LoVo (cell line): ENCODE measurements at regions not wholly inside any gene's neighbourhood (a gene's known extent, or its start where the extent isn't known, plus 50 kb on each side); places are given as distances from the start of the nearest gene placed in this dataset.
"Not testable (repeated sequence)": the region's sequence is repeated elsewhere in the genome, so short reads cannot be mapped to it uniquely, and the experiment has no call there.

ENCODE experiments used
- DNase-seq: peaks from one replicate; pipeline ENCODE4 v3.0.0-alpha.2; 2016; ENCODE audit warnings: low spot score

DNA sequence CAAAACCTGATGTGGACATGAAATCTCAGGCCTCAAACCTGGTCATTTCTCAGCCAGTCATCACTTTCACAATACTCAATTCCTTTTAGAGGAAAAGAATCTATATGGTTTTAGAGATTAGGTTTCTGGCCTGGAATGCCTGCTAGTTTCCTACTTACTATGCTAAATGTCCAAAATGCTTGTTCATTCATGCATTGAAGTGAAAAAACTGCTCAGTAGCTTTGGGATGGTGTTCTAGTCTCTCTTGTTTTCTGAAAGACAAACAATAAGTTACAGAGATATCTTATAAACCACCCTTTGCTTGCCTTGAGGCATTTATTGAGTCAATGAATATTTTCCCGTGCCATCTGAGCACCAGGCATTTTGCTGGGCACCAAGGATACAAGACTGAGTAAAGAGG lies 1146.5 kb upstream of the GOT2 start:
- DNase-seq = no peak

DNA sequence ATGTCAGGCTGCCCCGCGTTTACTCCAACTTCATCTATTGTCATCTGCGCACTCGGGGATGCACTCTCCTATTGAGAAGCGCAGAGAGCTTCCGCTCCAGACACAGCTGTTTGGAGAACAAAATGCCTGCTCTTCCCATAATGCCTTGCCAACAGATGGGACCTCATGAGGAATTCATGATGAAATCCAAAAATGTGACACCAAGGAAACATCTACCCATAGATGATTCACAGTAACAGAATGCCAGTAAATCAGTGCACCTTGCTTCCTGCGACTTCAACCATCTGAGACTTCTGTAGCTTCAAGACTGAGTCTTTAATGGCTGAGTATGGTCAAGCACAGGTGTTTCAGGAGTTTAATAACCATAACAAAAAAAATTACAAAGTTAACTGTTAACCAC lies 1144.9 kb upstream of the GOT2 start:
- no peak for DNase-seq

DNA sequence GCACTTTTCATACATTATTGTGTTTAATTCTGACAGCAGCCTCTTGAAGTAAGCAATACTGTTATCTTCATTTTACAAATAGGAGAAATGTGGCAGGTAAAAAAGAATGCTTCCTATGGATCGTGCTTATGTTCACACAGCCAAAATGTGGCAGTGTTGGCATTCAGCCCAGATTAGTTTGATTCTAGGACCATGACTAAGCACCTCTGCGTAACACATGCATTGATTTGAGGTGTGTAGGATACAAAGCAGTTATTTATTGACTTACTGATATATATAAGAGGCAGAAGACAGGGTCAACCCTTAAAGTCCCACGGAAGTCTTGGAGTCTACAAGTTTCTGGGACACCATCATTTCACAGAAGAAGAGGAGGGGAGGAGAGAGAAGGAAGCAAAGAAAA lies 1144.4 kb upstream of the GOT2 start:
- DNase-seq = peak; percentile 47

DNA sequence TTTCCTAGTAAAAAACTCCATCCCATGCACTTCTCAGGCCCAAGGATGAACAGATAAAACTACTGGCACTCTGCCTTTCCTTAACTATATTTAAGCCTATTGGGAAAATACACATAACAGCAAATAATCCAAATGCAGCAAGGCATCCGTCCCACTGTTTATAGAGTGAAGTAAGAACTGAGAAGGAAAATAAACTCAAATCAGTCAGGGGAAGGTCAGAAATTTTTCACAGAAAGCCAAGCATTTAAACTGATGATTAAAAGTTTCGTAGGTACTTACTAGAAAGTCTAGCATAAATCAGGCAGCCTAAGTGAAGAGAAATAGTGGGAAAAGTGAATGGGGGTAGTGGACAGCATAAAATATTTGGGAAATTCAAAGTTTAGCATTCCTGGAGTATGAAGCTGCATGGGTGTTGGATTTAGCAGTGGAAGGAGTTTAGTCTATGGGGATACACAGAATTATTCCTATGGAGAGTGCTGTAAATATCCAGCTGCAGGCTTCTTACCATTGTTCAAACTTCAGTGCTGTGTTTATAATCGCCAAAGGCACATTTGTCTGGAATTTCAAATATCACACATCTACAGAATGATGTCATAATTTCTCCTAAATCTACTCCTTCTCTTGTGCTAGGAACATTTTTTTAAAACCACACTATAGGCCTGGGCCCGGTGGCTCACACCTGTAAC lies 1131.0 kb upstream of the GOT2 start:
- no peak for DNase-seq

DNA sequence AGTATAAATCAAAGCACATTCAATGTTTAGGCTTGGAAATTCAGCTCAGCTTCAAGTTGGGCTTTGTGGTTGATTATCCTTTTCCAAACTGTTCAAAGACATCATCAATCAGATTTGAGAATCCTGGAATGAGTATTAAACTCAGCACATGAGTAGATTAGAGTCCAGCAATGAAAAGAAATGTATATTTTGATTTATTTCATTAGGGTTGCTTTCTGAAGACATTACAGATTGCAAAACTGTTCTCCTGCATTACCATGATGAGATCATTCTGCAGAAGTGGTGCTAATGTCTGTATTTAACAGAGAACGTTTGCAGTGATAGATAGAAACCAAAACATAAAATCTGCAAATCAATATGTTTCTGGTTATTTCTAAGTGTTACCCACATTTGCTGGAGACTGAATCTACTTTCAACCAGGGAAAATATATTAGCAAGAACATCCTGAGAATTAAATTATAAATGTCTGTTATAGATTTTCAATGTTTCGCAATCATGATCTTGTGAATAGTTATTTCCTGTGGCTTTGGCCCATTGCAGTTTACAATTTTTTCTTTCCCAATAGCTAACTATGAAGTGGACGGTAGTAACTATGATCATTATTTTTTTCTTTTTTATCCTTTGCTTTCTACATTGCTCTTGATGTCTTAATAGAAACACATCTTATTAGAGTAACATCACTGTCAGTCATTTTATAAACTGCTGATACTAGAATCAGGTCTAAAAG lies 1125.7 kb upstream of the GOT2 start:
- no peak for DNase-seq

DNA sequence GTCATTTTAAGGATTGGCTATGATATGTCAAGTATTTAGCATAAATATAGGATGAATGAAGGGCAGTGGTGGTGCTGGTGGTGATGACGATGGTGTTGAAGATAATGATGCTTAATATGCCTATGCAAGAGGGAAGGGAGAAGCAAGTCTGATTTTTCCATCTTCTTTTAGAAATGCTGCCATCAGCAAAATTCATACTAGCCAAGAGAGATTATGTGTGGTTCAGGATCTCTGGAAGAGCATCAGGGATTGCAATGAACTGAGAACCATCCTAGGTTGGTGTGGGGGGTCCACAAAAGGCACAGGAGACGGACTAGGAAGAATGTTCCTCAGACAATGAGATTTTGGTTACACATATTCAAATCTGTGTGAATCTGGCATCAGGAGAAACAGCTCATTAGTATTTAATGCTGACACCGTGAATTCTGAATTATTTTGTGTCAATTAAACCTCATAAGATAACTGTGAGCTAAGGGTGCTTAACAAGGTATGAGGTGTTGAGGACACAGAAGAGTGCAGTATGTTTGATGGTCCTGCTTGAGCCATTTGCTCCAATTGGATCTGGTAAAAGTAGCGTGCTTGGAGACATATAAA lies 1120.8 kb upstream of the GOT2 start:
- DNase-seq = no peak

DNA sequence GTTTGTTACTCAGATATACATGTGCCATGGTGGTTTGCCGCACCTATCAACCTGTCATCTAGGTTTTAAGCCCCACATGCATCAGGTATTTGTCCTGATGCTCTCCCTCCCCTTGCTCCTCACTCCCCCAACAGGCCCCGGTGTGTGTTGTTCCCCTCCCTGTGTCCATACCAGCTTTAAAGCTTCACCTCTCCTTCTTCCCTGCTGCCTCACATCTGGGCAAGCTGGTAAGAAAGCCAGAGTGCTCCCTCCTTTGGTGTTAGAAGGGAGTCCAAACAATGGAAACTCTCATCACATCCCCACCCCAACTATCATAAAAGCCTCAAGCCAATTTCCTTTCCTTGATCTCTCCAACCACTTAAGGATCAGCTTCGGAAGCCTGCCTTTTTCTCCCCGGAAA lies 1115.6 kb upstream of the GOT2 start:
- no peak for DNase-seq

DNA sequence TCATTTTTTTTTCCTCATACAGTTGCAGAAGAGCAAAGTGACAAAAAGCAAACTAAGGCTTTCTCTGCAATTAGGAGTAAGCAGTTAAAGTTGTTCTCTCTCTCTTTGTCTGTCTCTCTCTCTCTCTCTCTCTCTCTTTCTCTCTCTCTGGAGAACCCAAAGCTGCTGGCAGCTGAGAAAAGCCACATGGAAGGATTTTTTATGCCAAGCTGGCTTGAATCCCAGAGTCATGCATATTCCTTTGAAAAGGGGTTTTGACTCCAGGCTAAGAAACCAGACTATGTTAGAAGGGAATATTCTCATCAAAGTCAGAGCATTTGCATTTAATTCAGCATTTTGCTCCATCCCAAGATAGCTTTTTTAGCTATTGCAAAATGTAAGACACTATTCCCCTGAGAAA lies 1114.2 kb upstream of the GOT2 start:
- no peak for DNase-seq

DNA sequence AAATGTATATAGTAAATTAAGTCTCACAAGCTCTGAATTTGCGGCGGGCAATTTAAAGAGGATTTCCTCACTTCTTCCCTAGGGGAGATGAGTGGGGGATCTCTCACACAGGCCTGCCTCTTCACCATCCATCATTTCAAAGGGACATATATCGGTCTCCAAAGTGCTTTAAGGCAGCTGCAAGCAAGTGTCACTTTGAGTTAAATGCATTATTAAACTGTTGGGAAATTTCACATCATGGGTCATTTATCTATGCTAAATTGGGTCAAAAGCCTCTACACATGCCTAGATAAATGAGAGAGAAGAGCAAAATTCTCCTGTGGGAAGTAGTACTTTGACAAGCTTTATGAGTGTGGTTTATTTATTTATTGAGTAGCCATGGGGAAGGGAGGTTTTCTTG lies 1106.1 kb upstream of the GOT2 start:
- no peak for DNase-seq

DNA sequence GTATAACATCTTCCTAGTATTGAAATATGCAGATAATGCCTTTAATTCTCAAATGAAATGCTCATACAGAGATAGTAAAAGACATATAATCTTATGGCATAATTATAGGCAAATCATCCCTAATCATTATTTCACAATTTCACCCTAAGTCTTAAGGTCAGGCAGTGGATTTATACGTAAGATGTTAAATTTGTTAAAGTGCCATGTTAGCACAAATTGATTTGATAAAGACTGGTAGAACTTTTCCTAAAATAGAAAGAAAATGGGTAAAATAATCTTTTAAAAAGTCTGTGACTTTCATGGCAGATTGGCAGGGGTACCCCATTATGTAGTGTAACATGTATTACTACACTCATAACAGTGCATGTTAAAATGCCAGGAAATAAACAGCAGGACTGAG lies 1092.7 kb upstream of the GOT2 start:
- DNase-seq = no peak

DNA sequence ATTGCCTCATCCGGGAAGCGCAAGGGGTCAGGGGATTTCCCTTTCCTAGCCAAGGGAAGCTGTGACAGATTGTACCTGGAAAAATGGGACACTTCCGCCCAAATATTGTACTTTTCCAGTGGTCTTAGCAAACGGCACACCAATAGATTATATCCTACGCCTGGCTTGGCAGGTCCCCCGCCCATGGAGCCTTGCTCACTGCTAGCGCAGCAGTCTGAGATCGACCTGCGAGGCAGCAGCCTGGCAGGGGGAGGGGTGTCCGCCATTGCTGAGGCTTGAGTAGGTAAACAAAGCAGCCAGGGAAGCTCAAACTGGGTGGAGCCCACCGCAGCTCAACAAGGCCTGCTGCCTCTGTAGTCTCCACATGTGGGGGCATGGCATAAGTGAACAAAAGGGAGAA lies 1075.4 kb upstream of the GOT2 start:
- DNase-seq = not testable (repeated sequence)

DNA sequence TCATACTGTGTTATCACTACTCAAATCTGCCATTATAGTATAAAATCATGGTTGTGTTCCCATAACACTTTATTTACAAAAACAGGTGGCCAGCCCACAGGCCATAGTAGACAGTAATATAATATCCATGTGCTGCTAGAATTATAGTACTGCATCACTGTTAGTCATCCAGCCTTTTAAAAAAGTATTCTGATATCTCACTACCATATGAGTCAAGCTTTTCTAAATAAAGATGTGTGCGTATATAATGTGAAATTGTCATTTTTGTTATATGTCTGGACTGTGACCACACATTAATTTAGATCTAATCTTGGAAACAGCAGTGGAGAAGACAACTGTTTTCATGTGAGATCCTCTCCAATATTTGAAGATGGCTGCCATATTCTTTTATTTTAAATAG lies 1049.1 kb upstream of the GOT2 start:
- no peak for DNase-seq

DNA sequence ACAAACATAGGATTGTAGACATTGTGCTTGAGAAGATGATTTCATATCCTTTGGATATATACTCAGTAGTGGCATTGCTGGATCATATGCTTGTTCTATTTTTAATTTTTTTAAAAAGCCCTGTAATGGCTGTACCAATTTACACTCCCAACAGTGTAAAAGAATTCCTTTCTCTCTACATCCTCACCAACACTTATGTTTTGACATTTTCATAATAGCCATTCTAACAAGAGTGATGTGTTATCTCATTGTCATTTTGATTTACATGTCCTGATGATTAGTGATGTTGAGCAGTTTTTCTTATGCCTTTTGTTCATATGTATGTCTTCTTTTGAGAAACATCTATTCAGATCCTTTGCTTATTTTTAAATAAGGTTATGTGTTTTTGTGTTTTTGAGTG lies 1039.2 kb upstream of the GOT2 start:
- DNase-seq = no peak

DNA sequence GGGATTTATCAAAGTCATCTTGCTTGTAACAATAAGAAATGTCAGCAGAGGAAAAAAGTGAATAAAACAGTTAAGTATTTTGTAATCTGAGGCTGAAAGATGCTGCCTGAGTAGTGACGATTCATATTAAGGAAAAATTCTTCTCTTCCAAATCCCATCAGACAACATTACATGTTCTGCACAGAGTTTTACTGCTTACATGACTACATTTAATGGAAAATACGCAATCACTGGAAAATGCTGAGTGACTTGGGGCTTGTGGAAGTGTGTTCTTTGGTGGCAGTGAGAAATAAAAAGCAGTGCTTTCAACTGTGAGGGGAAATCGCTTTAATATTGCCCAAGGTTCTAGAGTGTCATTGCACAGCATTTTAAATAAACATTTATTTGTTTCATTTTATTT lies 1025.2 kb upstream of the GOT2 start:
- no peak for DNase-seq

DNA sequence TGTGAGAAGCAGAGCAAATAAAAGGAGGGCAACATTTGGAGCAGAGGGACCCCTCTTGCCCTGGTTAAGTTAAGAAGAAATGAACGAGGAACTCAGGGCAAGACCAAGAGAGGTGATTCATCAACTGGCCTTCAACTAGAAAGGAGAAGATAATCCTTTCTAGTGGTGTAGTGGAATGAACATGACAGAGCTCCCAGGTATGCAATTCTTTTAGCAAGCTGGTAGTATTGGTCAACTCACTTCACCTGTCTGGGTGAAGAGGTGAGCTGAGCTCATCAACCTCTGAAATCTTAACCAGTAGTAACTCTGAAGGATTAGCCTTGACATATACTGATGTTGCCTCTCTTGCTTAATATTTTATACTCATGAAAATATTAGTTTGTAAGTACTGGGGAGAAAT lies 1024.7 kb upstream of the GOT2 start:
- DNase-seq = no peak

DNA sequence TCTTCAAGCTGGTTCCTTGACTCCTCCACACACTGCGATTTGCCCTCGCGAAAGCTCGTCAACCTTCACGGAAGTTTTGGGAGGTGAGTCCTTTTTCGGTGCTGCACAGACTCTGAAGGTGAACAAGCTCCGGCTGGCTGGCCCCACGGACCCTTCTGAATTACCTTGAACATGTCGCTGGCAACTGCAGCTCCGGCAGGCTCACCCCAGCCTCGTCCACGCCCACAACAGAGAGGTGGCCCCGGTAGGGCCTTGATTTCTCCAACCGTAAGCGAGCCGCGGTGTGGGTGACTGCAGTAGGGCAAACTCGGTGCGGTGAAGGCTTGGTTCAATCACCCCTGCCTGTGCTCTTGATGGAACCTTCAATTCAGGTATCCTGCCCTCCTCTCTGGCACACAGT lies 1020.7 kb upstream of the GOT2 start:
- no peak for DNase-seq

DNA sequence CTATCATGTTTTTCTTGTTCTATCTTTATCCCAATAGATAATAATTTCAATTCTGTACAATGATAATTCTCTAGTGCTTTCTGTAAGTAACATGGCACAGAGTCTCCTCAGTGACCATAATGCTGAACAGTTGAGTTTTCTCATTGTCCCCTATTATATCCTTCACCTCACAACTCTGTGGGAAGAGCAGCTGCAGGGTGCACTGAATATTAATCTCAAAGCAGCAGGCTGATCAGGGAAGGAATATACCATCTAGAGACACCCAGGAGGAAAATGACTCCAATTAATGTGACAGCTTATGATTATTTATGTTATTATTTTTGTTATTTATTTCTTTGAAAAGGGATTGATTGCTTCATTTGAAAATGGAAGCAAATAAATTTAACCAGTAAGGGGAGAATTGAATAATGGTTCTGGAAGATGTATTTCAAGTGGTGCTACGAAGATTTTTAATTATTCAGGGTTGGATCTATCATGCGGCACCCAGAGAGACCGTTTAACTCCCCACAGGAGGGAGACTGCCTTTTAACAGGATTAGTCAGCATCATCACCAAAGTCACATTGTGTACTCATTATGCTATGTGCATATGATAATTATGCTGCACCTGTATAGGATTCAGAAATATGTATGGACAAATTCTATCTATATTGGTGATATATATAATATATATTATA lies 1015.7 kb upstream of the GOT2 start:
- no peak for DNase-seq

DNA sequence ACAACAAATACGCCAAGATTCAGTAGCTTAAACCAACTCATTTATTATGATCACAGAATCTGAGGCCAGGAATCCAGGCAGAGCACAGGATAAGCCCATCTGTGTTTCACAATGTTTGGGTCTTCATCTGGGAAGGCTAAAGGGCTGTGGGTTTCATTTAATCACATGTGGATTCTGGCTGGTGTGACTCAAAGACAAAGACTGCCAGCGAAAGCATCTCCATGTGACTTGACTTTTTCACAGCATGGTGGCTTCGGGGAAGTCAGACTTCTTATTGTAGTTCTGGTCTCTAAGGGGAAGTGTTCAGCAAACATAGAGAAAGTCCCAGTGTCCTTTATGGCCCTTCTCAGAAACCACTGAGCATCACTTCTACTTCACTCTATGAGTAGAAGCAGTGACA lies 1014.4 kb upstream of the GOT2 start:
- DNase-seq = no peak

DNA sequence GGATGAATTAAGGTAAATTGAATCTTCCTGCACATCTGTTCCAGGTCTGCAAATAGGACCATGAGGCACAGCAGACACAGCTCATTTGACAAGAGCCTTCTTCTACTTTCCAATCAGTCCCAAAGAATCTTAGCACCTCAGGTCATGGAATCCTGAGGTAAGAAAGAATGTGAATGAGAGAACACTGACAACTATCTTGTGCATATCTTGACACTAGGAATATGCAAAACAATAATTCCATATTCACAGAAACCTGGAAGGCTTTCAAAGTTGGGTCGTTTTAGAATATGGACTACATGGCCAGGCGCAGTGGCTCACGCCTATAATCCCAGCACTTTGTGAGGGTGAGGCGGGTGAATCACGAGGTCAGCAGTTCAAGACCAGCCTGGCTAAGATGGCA lies 1009.4 kb upstream of the GOT2 start:
- DNase-seq = no peak

DNA sequence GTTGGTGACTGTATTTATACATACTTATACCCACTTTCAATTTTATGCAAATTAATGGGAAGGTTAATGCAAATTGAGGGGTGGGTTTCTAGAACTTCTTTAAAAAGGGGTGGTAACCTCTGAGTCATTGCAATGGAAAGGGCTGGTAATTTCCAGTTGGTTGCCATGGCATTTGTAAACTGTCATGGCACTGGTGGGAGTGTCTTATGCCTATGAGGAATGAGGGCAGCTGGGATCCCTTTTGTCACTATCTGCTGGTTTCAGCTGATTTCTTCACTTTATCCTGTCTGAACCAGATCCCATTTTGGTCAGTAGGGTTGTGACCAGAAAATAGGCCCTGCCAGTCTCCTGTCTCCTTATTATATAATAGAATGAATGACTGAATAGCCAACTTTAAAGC lies 1006.7 kb upstream of the GOT2 start:
- DNase-seq = no peak

DNA sequence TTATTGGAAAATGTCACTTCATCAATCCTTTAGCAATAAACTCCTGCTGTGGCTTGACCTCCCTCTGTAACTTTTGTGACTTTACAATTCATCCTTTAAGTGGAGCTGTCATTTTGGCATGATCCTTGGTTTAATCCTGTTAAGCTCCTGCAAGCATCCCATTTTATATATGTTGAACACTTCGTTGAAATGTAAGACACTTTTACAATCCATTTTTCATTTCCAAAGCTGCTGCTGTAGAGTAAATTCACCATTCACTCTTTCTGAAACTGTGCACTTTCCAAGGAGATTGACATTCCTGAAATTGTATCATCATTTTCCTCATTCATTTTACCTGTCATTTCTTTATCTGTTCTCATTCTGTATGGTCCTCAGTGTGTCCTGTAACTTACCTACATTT lies 1003.2 kb upstream of the GOT2 start:
- no peak for DNase-seq

DNA sequence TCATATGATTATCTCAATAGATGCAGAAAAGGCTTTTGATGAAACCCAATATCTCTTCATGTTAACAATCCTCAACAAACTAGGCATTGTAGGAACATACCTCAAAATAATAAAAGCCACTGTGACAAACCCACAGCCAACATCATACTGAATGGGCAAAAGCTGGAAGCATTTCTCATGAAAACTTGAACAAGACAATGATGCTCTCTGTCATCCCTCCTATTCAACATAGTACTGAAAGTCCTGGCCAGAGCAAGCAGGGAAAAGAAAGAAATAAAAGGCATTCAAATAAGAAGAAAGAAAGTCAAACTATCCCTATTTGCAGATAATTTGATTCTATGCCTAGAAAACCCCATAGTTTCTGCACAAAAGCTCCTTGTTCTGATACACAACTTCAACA lies 999.2 kb upstream of the GOT2 start:
- no peak for DNase-seq

DNA sequence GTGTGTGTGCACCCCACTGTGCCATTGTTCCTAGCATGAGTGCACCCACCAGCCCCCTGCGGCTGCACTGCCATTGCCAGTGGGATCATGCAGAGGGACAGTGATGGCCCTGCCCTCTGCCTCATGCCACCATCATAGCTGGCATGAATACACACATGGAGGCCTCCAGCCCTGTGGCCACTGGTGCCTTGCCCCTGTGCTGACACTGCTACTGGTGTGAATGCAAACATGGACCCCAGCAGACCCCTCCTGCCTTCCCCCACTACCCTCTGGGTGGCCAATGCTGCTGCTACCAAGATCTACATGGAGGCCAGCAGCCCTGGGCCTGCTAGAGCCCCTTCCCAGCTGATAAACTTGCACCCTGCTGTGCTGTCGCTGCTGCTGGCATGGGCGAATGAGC lies 995.5 kb upstream of the GOT2 start:
- no peak for DNase-seq
